Nephron (organoid): ENCODE measurements at regions not wholly inside any gene's neighbourhood (a gene's known extent, or its start where the extent isn't known, plus 50 kb on each side); places are given as distances from the start of the nearest gene placed in this dataset.

Experiments
- H3K27ac Mint-ChIP-seq, 3 experiments: 2 replicates each; pipeline ENCODE4 v1.8.0; 2020; ENCODE audit warnings: mixed read lengths in 3 of 3, mild to moderate bottlenecking in 2 of 3, moderate library complexity in 1 of 3
- H3K27me3 Mint-ChIP-seq: 2 replicates; pipeline ENCODE4 v1.8.0; 2021; ENCODE audit warnings: low read depth, mild to moderate bottlenecking, moderate library complexity, mixed read lengths
- H3K36me3 Mint-ChIP-seq: 2 replicates; pipeline ENCODE4 v1.8.0; 2020; ENCODE audit warnings: low read depth, mixed read lengths
- H3K4me1 Mint-ChIP-seq: 2 replicates; pipeline ENCODE4 v1.8.0; 2020; ENCODE audit warnings: mixed read lengths
- H3K4me3 Mint-ChIP-seq, 3 experiments: 2 replicates each; pipeline ENCODE4 v1.8.0; 2020; ENCODE audit warnings: mild to moderate bottlenecking in 3 of 3, mixed read lengths in 3 of 3, moderate library complexity in 2 of 3
- H3K9me3 Mint-ChIP-seq: 2 replicates; pipeline ENCODE4 v1.8.0; 2020; ENCODE audit warnings: mixed read lengths
- TF ChIP-seq, protein P1 (sequence below), 3 experiments: fragments of 200-600 bp; sonication (generic); IDR thresholded peaks; one replicate each; pipeline ENCODE4 v1.5.0; 2021; ENCODE audit warnings: antibody characterized with exemption in 3 of 3; ENCODE audit not compliant: unreplicated experiment in 3 of 3

DNA sequence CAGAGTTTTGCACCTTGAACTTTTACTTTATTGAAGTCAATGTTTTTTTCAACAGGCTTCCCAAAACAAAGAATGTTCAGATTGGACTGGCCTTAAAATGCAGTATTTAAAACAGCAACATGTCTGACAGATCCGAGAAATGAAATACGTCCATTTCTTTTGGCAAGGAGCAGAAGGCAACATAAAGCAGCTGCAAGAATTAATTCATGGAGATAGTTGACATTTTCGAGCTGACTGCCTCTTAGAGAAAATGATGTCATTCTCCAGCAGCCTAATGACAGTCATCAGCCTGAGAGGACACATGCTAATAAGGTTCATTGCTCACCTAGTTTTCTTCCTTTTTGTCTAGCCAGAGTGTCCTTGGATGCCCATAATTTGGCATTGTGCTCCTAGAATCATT, 232.2 kb upstream of the SEMA6A start:
- no peaks in the 10 kb centered on the region for H3K36me3 Mint-ChIP-seq
- H3K27ac Mint-ChIP-seq, result peak overlapping the region; percentile 6 to 50 (median 11)
- no peaks in the 10 kb centered on the region for H3K27me3 Mint-ChIP-seq
- peaks cover 2% of the 10 kb centered on the region for H3K9me3 Mint-ChIP-seq
- TF ChIP-seq, protein P1, sequence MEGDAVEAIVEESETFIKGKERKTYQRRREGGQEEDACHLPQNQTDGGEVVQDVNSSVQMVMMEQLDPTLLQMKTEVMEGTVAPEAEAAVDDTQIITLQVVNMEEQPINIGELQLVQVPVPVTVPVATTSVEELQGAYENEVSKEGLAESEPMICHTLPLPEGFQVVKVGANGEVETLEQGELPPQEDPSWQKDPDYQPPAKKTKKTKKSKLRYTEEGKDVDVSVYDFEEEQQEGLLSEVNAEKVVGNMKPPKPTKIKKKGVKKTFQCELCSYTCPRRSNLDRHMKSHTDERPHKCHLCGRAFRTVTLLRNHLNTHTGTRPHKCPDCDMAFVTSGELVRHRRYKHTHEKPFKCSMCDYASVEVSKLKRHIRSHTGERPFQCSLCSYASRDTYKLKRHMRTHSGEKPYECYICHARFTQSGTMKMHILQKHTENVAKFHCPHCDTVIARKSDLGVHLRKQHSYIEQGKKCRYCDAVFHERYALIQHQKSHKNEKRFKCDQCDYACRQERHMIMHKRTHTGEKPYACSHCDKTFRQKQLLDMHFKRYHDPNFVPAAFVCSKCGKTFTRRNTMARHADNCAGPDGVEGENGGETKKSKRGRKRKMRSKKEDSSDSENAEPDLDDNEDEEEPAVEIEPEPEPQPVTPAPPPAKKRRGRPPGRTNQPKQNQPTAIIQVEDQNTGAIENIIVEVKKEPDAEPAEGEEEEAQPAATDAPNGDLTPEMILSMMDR (IDR thresholded peaks at IDR 0.05; ENCODE audit: unreplicated experiment in 3 of 3), result no peak
- peaks cover 18% of the 10 kb centered on the region for H3K4me1 Mint-ChIP-seq
- no peak overlapping the region for H3K4me3 Mint-ChIP-seq

GRCh38 chr5:116799401-116799800, 224.8 kb upstream of the SEMA6A start:
- peaks cover 2% of the 10 kb centered on the region for H3K9me3 Mint-ChIP-seq
- TF ChIP-seq, protein P1 (IDR thresholded peaks at IDR 0.05; ENCODE audit: unreplicated experiment in 3 of 3), result no peak
- no peaks in the 10 kb centered on the region for H3K4me1 Mint-ChIP-seq
- H3K27me3 Mint-ChIP-seq, result peaks cover 3% of the 10 kb centered on the region
- H3K36me3 Mint-ChIP-seq, result no peaks in the 10 kb centered on the region
- no peak overlapping the region for H3K27ac Mint-ChIP-seq
- no peak overlapping the region for H3K4me3 Mint-ChIP-seq

DNA sequence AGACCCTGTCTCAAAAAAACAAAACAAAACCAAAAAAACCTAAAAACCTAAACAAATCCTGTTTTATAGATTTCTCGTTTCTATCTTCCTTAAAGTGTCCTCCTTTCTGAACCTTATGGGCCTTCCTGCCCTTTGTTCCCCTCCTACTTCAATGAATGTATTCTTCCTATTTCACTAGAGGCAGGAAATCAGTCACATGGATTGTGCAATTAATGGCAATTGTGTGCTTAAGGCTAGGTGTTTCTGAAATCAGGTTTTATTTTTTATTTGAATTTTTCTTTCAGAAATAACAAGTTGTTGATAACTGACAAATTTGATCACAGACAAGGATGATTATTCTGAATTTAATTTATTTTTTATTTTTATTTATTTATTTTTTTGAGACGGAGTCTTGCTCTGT, 220.6 kb upstream of the SEMA6A start:
- H3K36me3 Mint-ChIP-seq, result peaks cover 3% of the 10 kb centered on the region
- H3K27ac Mint-ChIP-seq, result no peak overlapping the region
- no peaks in the 10 kb centered on the region for H3K4me1 Mint-ChIP-seq
- TF ChIP-seq, protein P1 (IDR thresholded peaks at IDR 0.05; ENCODE audit: unreplicated experiment in 3 of 3), result no peak
- H3K4me3 Mint-ChIP-seq, result no peak overlapping the region
- H3K9me3 Mint-ChIP-seq, result peaks cover 3% of the 10 kb centered on the region
- H3K27me3 Mint-ChIP-seq, result peaks cover 3% of the 10 kb centered on the region

- TF ChIP-seq, protein P1 (IDR thresholded peaks at IDR 0.05; ENCODE audit: unreplicated experiment in 3 of 3), result no peak
- Mint-ChIP-seq H3K27ac (no peak overlapping the region), H3K36me3 (peaks cover 3% of the 10 kb centered on the region), H3K27me3 (no peaks in the 10 kb centered on the region), H3K4me1 (no peaks in the 10 kb centered on the region), H3K9me3 (peaks cover 8% of the 10 kb centered on the region), H3K4me3 (no peak overlapping the region)
These were observed 214.9 kb upstream of the SEMA6A start for GRCh38 chr5:116789522-116789921.

GRCh38 chr5:116788851-116789403, 214.3 kb upstream of the SEMA6A start:
- Mint-ChIP-seq H3K36me3 (peaks cover 3% of the 10 kb centered on the region), H3K27ac (no peak overlapping the region), H3K9me3 (peaks cover 8% of the 10 kb centered on the region), H3K27me3 (peaks cover 4% of the 10 kb centered on the region), H3K4me1 (no peaks in the 10 kb centered on the region), H3K4me3 (no peak overlapping the region)
- TF ChIP-seq, protein P1 (IDR thresholded peaks at IDR 0.05; ENCODE audit: unreplicated experiment in 3 of 3), result no peak

- TF ChIP-seq, protein P1 (IDR thresholded peaks at IDR 0.05; ENCODE audit: unreplicated experiment in 3 of 3), result no peak
- H3K27me3 Mint-ChIP-seq, result peaks cover 4% of the 10 kb centered on the region
- H3K4me1 Mint-ChIP-seq, result no peaks in the 10 kb centered on the region
- peaks cover 3% of the 10 kb centered on the region for H3K36me3 Mint-ChIP-seq
- H3K27ac Mint-ChIP-seq, result no peak overlapping the region
- H3K4me3 Mint-ChIP-seq, result no peak overlapping the region
- H3K9me3 Mint-ChIP-seq, result peaks cover 8% of the 10 kb centered on the region
These were observed 212.9 kb upstream of the SEMA6A start for GRCh38 chr5:116787570-116787969.
